Suprapubic skin (tissue), 4 donors: ENCODE measurements at regions not wholly inside any gene's neighbourhood (a gene's known extent, or its start where the extent isn't known, plus 50 kb on each side); places are given as distances from the start of the nearest gene placed in this dataset.

Experiments used
- DNase-seq, 2 donors: peaks; one replicate each; pipeline ENCODE4 v3.0.0-alpha.2; 2019; ENCODE audit warnings: low spot score in 2 of 2
- H3K27ac ChIP-seq: fragments of 200-600 bp; sonication (generic); one replicate; pipeline ENCODE4 v1.5.1; 2019
- H3K27me3 ChIP-seq: fragments of 200-600 bp; sonication (generic); one replicate; pipeline ENCODE4 v1.5.1; 2019
- H3K36me3 ChIP-seq: fragments of 200-600 bp; sonication (generic); one replicate; pipeline ENCODE4 v1.5.1; 2019
- H3K4me1 ChIP-seq: fragments of 200-600 bp; sonication (generic); one replicate; pipeline ENCODE4 v1.5.1; 2019
- H3K4me3 ChIP-seq: fragments of 200-600 bp; sonication (generic); one replicate; pipeline ENCODE4 v1.5.1; 2019; ENCODE audit warnings: mild to moderate bottlenecking
- H3K9me3 ChIP-seq: fragments of 200-600 bp; sonication (generic); one replicate; pipeline ENCODE4 v1.5.1; 2019
- CTCF ChIP-seq, 2 donors: fragments of 200-600 bp in 1 of 2; fragments of 450-650 bp in 1 of 2; sonication (generic) in 1 of 2; IDR thresholded peaks; one replicate each; pipeline ENCODE4 v1.5.1; 2016 to 2019; ENCODE audit warnings: antibody characterized with exemption in 2 of 2, mild to moderate bottlenecking in 1 of 2, moderate library complexity in 1 of 2
- EP300 ChIP-seq: sonication (generic); formaldehyde crosslinking; IDR thresholded peaks from one replicate; pipeline ENCODE4 v1.6.1; 2017; ENCODE audit warnings: antibody characterized with exemption
- POLR2A ChIP-seq, 2 donors: fragments of 450-650 bp; IDR thresholded peaks; one replicate each; pipeline ENCODE4 v1.6.1; 2017; ENCODE audit warnings: antibody characterized with exemption in 2 of 2, mild to moderate bottlenecking in 2 of 2, moderate library complexity in 2 of 2
- POLR2AphosphoS5 ChIP-seq, 3 donors: sonication (generic); formaldehyde crosslinking; IDR thresholded peaks; one replicate each; pipeline ENCODE4 v1.6.1; 2017; ENCODE audit warnings: antibody characterized with exemption in 3 of 3
- WGBS: methylation state at CpG from one replicate; pipeline ENCODE4 v1.1.5; 2018; 5-methylcytosine and 5-hydroxymethylcytosine counted together

- WGBS = 20% methylated on average over 2 of the region's 2 CpGs
- no peak overlapping the region for H3K27ac ChIP-seq
Observed at GRCh38 chr10:85548034-85548433, 818.6 kb downstream of the GRID1 start.

More at GRCh38 chr10:85548034-85548433, 818.6 kb downstream of the GRID1 start:
- Histone ChIP-seq H3K36me3 (no peaks in the 10 kb centered on the region), H3K27me3 (no peaks in the 10 kb centered on the region), H3K4me3 (no peak overlapping the region), H3K9me3 (no peaks in the 10 kb centered on the region), H3K4me1 (peaks cover 3% of the 10 kb centered on the region)
- TF ChIP-seq CTCF (IDR thresholded peaks at IDR 0.05) (peak in 1 of 2 donors; percentile 37), POLR2AphosphoS5 (IDR thresholded peaks at IDR 0.05) (no peak), EP300 (no peak), POLR2A (IDR thresholded peaks at IDR 0.05) (no peak)
- no peak for DNase-seq
